Naive thymus-derived CD4-positive, alpha-beta T cell (primary cell): ENCODE measurements at regions not wholly inside any gene's neighbourhood (a gene's known extent, or its start where the extent isn't known, plus 50 kb on each side); places are given as distances from the start of the nearest gene placed in this dataset.

Experiments
- ATAC-seq: fragments of 150-1000 bp; cut with Tn5 transposase; 2 replicates; pipeline ENCODE4 v1.10.0; 2021; ENCODE audit warnings: mild to moderate bottlenecking, moderate library complexity
- CTCF ChIA-PET: fragments of 350-600 bp; sonication (Branson Sonifier 250); formaldehyde crosslinking; loops from one replicate; lab custom pipeline; 2021; ENCODE audit warnings: antibody characterized with exemption; lab: Charles Lee
- POLR2A ChIA-PET: fragments of 350-600 bp; sonication (Branson Sonifier 250); formaldehyde crosslinking; loops from one replicate; lab custom pipeline; 2021; ENCODE audit warnings: antibody characterized with exemption, inconsistent platforms; lab: Charles Lee
- DNase-seq, 9 donors: peaks; one replicate each; pipeline versions ENCODE4 v3.0.0 to v3.0.0-alpha.2; 2020 to 2022; ENCODE audit warnings: mixed read lengths in 1 of 9
- H3K27ac ChIP-seq: one replicate; pipeline ENCODE4 v1.7.0; 2013; ENCODE audit warnings: mild to moderate bottlenecking, low read depth, low read length, moderate library complexity
- H3K27me3 ChIP-seq, 2 donors: one replicate each; pipeline ENCODE4 v1.7.0; 2013; ENCODE audit warnings: low read length in 2 of 2, mild to moderate bottlenecking in 2 of 2, moderate library complexity in 2 of 2; ENCODE audit not compliant: control insufficient read depth in 2 of 2, insufficient read depth in 2 of 2
- H3K36me3 ChIP-seq, 3 experiments: 1 replicate in 2 of 3; 2 replicates in 1 of 3; pipeline ENCODE4 v1.7.0; 2013; ENCODE audit warnings: low read length in 3 of 3, mild to moderate bottlenecking in 3 of 3, moderate library complexity in 1 of 3; ENCODE audit not compliant: insufficient read depth in 3 of 3, control insufficient read depth in 2 of 3
- H3K4me1 ChIP-seq, 2 donors: one replicate each; pipeline ENCODE4 v1.7.0; 2013; ENCODE audit warnings: low read length in 2 of 2, mild to moderate bottlenecking in 2 of 2, moderate library complexity in 1 of 2; ENCODE audit not compliant: control insufficient read depth in 2 of 2, insufficient read depth in 2 of 2
- H3K4me3 ChIP-seq: 2 replicates; pipeline ENCODE4 v1.7.0; 2013; ENCODE audit warnings: mild to moderate bottlenecking, low read length
- H3K9me3 ChIP-seq, 3 experiments: 1 replicate in 2 of 3; 2 replicates in 1 of 3; pipeline ENCODE4 v1.7.0; 2013; ENCODE audit warnings: low read length in 3 of 3; ENCODE audit not compliant: control insufficient read depth in 2 of 3
- H3K27ac Mint-ChIP-seq, 9 donors: one replicate each; pipeline ENCODE4 v1.8.0; 2020 to 2022; ENCODE audit warnings: mixed read lengths in 9 of 9, mild to moderate bottlenecking in 8 of 9, moderate library complexity in 5 of 9, inconsistent platforms in 2 of 9
- H3K27me3 Mint-ChIP-seq, 5 donors: one replicate each; pipeline ENCODE4 v1.8.0; 2021 to 2022; ENCODE audit warnings: mixed read lengths in 5 of 5, mild to moderate bottlenecking in 1 of 5
- H3K36me3 Mint-ChIP-seq, 5 donors: one replicate each; pipeline ENCODE4 v1.8.0; 2020 to 2022; ENCODE audit warnings: mixed read lengths in 5 of 5, mild to moderate bottlenecking in 3 of 5, inconsistent platforms in 1 of 5
- H3K4me1 Mint-ChIP-seq, 7 donors: one replicate each; pipeline ENCODE4 v1.8.0; 2020 to 2022; ENCODE audit warnings: mixed read lengths in 7 of 7, mild to moderate bottlenecking in 3 of 7, inconsistent platforms in 1 of 7
- H3K4me3 Mint-ChIP-seq, 10 donors: one replicate each; pipeline ENCODE4 v1.8.0; 2020 to 2022; ENCODE audit warnings: mild to moderate bottlenecking in 10 of 10, mixed read lengths in 10 of 10, moderate library complexity in 6 of 10, inconsistent platforms in 2 of 10
- H3K9me3 Mint-ChIP-seq, 11 donors: one replicate each; pipeline ENCODE4 v1.8.0; 2020 to 2022; ENCODE audit warnings: mixed read lengths in 11 of 11, mild to moderate bottlenecking in 4 of 11, inconsistent platforms in 1 of 11, moderate library complexity in 1 of 11
- intact Hi-C, 2 donors: fragments of 100-400 bp; cut with micrococcal nuclease; formaldehyde crosslinking; loops; one replicate each; pipeline ENCODE4 v1.15.1; 2023

DNA sequence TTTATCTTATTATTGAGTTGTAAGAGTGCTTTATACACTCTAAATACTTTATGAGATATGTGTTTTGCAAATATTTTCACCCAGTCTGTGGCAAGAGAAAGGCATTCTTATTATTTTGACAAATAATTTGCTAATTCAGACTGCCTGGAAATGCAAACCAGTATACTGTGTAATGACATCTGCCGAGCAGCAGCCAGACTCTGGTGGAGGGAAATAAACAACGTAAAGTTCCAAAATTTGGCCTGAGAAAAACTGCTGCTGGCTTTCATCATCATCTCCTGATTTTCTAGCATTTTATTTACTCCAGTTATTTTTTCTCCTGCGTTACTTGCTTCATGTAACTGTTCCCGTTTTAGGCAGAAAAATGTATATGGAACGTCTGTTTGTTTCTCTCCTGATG, 161.6 kb downstream of the RNF152 start:
- CTCF ChIA-PET = no interaction called here
- no peaks in the 10 kb centered on the region for H3K36me3 ChIP-seq

GRCh38 chr18:61729322-61729721, 163.5 kb downstream of the RNF152 start:
- ChIA-PET CTCF (no interaction called here), POLR2A (no interaction called here)
- no peak overlapping the region for H3K27ac ChIP-seq
- no peaks in the 10 kb centered on the region for H3K4me1 ChIP-seq
- H3K4me1 Mint-ChIP-seq = no peaks in the 10 kb centered on the region
- H3K4me3 Mint-ChIP-seq = no peak overlapping the region
- DNase-seq (no peak), ATAC-seq (no peak)
- no peaks in the 10 kb centered on the region for H3K27me3 ChIP-seq
- intact Hi-C loops = no loop called here
- peaks cover 0 to 17% (median 0%) of the 10 kb centered on the region in 11 donors for H3K9me3 Mint-ChIP-seq
- H3K27ac Mint-ChIP-seq = no peak overlapping the region
- H3K36me3 Mint-ChIP-seq = no peaks in the 10 kb centered on the region
- H3K9me3 ChIP-seq = no peaks in the 10 kb centered on the region
- H3K27me3 Mint-ChIP-seq = peaks cover 6 to 23% (median 9%) of the 10 kb centered on the region in 5 donors
- H3K4me3 ChIP-seq = no peak overlapping the region
- H3K36me3 ChIP-seq = no peaks in the 10 kb centered on the region

More for the DNA sequence above, 161.6 kb downstream of the RNF152 start:
- Histone ChIP-seq H3K27ac (no peak overlapping the region), H3K4me1 (no peaks in the 10 kb centered on the region), H3K4me3 (no peak overlapping the region), H3K9me3 (no peaks in the 10 kb centered on the region), H3K27me3 (no peaks in the 10 kb centered on the region)
- Mint-ChIP-seq H3K36me3 (no peaks in the 10 kb centered on the region), H3K27me3 (peaks cover 6 to 28% (median 9%) of the 10 kb centered on the region in 5 donors), H3K4me3 (no peak overlapping the region), H3K27ac (no peak overlapping the region), H3K9me3 (peaks cover 0 to 6% (median 0%) of the 10 kb centered on the region in 11 donors), H3K4me1 (no peaks in the 10 kb centered on the region)
- intact Hi-C loops = no loop called here
- DNase-seq (no peak), ATAC-seq (no peak)
- POLR2A ChIA-PET = no interaction called here

DNA sequence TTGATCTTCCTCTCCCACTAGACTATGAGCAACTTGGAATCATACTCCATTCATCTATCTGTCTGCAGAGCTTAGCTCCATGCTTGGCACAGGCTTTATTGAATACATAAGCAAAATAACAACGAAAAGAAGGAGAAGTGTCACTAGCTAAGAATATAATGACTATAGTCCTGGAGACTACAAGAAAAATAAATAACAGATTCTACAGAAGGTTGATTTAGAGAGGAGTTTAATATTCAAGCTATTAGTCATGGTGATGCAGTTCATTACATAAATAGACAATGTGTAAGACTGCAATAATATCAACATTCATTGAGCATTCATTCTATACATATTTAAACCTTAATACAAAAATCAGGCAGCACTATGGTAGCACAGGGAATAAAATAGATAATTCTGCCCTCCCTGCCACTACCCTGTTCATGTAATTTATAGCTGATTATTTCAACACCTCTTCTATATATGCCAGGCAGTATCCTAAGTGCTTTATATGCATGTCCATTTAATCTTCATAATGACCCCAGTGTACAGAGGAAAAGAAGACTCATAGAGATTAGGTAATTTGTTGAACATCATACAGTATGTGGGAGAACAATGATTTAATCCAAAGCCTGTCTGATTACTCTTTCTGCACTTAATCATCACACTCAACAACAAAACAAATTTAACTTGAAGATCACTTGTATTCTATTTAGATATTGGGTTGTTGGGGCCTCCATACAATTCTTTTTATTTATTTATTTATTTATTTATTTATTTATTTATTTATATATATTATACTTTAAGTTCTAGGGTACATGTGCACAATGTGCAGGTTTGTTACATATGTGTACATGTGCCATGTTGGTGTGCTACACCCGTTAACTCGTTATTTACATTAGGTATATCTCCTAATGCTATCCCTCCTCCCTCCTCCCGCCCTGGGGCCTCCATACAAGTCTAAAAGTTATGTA, 165.3 kb downstream of the RNF152 start:
- H3K4me3 Mint-ChIP-seq = no peak overlapping the region
- CTCF ChIA-PET = no interaction called here
- Histone ChIP-seq H3K36me3 (no peaks in the 10 kb centered on the region), H3K27me3 (no peaks in the 10 kb centered on the region), H3K4me3 (no peak overlapping the region), H3K4me1 (no peaks in the 10 kb centered on the region), H3K9me3 (no peaks in the 10 kb centered on the region), H3K27ac (no peak overlapping the region)
- intact Hi-C loops = no loop called here
- H3K27me3 Mint-ChIP-seq = peaks cover 5 to 18% (median 6%) of the 10 kb centered on the region in 5 donors
- H3K4me1 Mint-ChIP-seq = no peaks in the 10 kb centered on the region
- no peak for ATAC-seq
- POLR2A ChIA-PET = no interaction called here
- no peak overlapping the region for H3K27ac Mint-ChIP-seq
- no peak for DNase-seq
- peaks cover 0 to 17% (median 0%) of the 10 kb centered on the region in 11 donors for H3K9me3 Mint-ChIP-seq
- H3K36me3 Mint-ChIP-seq = no peaks in the 10 kb centered on the region

- intact Hi-C loops = no loop called here
- Mint-ChIP-seq H3K27ac (no peak overlapping the region), H3K27me3 (peaks cover 2 to 11% (median 8%) of the 10 kb centered on the region in 5 donors), H3K4me3 (no peak overlapping the region), H3K4me1 (no peaks in the 10 kb centered on the region), H3K9me3 (peaks cover 0 to 17% (median 0%) of the 10 kb centered on the region in 11 donors), H3K36me3 (no peaks in the 10 kb centered on the region)
- no peaks in the 10 kb centered on the region for H3K4me1 ChIP-seq
- ChIA-PET CTCF (no interaction called here), POLR2A (no interaction called here)
- no peaks in the 10 kb centered on the region for H3K36me3 ChIP-seq
- no peaks in the 10 kb centered on the region for H3K27me3 ChIP-seq
- no peaks in the 10 kb centered on the region for H3K9me3 ChIP-seq
- DNase-seq = no peak
- H3K4me3 ChIP-seq = no peak overlapping the region
- H3K27ac ChIP-seq = no peak overlapping the region
- ATAC-seq = no peak
These were observed 168.3 kb downstream of the RNF152 start for GRCh38 chr18:61724532-61724931.

DNA sequence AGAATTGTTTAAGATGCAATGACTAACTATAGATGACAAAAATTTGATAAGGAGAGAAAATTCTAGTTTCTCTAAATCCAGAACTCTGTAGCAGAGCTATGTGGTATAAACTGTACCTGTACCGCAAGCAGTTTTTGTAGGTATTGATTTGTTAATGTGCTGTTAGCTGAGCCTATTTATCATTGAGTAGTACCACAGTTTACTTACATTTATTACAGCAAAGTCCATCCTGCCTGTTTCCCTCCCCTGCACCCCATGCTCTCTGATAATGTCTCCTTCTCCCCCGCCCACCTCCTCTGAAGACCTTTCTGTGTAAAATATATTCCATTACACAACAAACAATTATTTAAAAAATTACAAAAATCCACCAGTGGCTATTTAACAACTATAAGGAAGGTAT, 170.6 kb downstream of the RNF152 start:
- intact Hi-C loops = no loop called here
- Histone ChIP-seq H3K27ac (no peak overlapping the region), H3K9me3 (no peaks in the 10 kb centered on the region), H3K4me1 (no peaks in the 10 kb centered on the region), H3K4me3 (no peak overlapping the region), H3K36me3 (no peaks in the 10 kb centered on the region), H3K27me3 (no peaks in the 10 kb centered on the region)
- Mint-ChIP-seq H3K4me3 (no peak overlapping the region), H3K27ac (no peak overlapping the region), H3K27me3 (peaks cover 2 to 11% (median 8%) of the 10 kb centered on the region in 5 donors), H3K4me1 (no peaks in the 10 kb centered on the region), H3K9me3 (peaks cover 0 to 22% (median 0%) of the 10 kb centered on the region in 11 donors), H3K36me3 (no peaks in the 10 kb centered on the region)
- ChIA-PET POLR2A (no interaction called here), CTCF (no interaction called here)
- ATAC-seq (no peak), DNase-seq (no peak)

GRCh38 chr18:61720496-61720895, 172.3 kb downstream of the RNF152 start:
- H3K4me3 Mint-ChIP-seq = no peak overlapping the region
- intact Hi-C loops = no loop called here
- H3K27ac Mint-ChIP-seq = no peak overlapping the region
- H3K4me1 ChIP-seq = no peaks in the 10 kb centered on the region
- DNase-seq = no peak
- H3K27me3 Mint-ChIP-seq = peaks cover 2 to 11% (median 10%) of the 10 kb centered on the region in 5 donors
- no peaks in the 10 kb centered on the region for H3K4me1 Mint-ChIP-seq
- no peaks in the 10 kb centered on the region for H3K36me3 ChIP-seq
- H3K27me3 ChIP-seq = no peaks in the 10 kb centered on the region
- H3K4me3 ChIP-seq = no peak overlapping the region
- ATAC-seq = no peak
- H3K36me3 Mint-ChIP-seq = no peaks in the 10 kb centered on the region
- peaks cover 0 to 12% (median under 1%) of the 10 kb centered on the region in 11 donors for H3K9me3 Mint-ChIP-seq
- ChIA-PET CTCF (no interaction called here), POLR2A (no interaction called here)
- no peak overlapping the region for H3K27ac ChIP-seq
- no peaks in the 10 kb centered on the region for H3K9me3 ChIP-seq

DNA sequence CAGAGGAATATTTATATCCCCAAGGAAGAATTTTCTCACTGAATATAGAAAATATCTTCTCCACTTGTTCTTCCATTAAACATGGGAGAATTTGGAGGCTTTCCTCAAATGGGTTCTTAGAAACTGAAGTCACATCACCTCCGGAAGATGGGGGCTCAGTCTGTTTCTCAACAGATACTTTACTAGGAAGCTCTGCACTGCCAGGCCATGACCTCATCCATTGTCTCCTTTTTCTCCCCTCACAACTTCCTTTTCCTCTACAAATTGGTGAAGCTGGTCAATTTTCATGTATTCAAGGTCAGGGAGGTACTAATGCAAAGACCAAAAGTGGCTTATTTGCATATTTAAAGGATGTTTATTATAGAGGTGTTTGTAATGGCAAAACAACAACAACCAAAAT, 173.1 kb downstream of the RNF152 start:
- Histone ChIP-seq H3K4me1 (no peaks in the 10 kb centered on the region), H3K4me3 (no peak overlapping the region), H3K27ac (no peak overlapping the region), H3K9me3 (no peaks in the 10 kb centered on the region), H3K27me3 (no peaks in the 10 kb centered on the region), H3K36me3 (no peaks in the 10 kb centered on the region)
- Mint-ChIP-seq H3K27ac (no peak overlapping the region), H3K27me3 (peaks cover 4 to 16% (median 11%) of the 10 kb centered on the region in 5 donors), H3K36me3 (no peaks in the 10 kb centered on the region), H3K4me3 (no peak overlapping the region), H3K9me3 (peaks cover 0 to 5% (median 0%) of the 10 kb centered on the region in 11 donors), H3K4me1 (no peaks in the 10 kb centered on the region)
- CTCF ChIA-PET = no interaction called here
- ATAC-seq = no peak
- intact Hi-C loops = no loop called here
- POLR2A ChIA-PET = no interaction called here
- DNase-seq = no peak
